Breast epithelium (tissue), 4 donors: ENCODE measurements at regions not wholly inside any gene's neighbourhood (a gene's known extent, or its start where the extent isn't known, plus 50 kb on each side); places are given as distances from the start of the nearest gene placed in this dataset.

Experiments
- DNase-seq, 2 donors: peaks; one replicate each; pipeline ENCODE4 v3.0.0-alpha.2; 2019; ENCODE audit warnings: low spot score in 2 of 2
- H3K27ac ChIP-seq, 2 donors: fragments of 200-600 bp; sonication (generic) in 1 of 2; one replicate each; pipeline ENCODE4 v1.5.1; 2016 to 2019; ENCODE audit warnings: mild to moderate bottlenecking in 1 of 2
- H3K27me3 ChIP-seq, 2 donors: fragments of 200-600 bp; sonication (generic) in 1 of 2; one replicate each; pipeline versions ENCODE4 v1.5.1 to v1.6.0; 2017 to 2019; ENCODE audit warnings: control low read depth in 1 of 2, mild to moderate bottlenecking in 1 of 2
- H3K36me3 ChIP-seq: fragments of 200-600 bp; one replicate; pipeline ENCODE4 v1.5.1; 2019
- H3K4me1 ChIP-seq, 2 donors: fragments of 200-600 bp; sonication (generic); one replicate each; pipeline ENCODE4 v1.5.1; 2016 to 2019; ENCODE audit warnings: control low read depth in 1 of 2
- H3K4me3 ChIP-seq, 3 donors: fragments of 200-600 bp; sonication (generic); 1 replicate in 2 of 3; 2 replicates in 1 of 3; pipeline ENCODE4 v1.5.1; 2016 to 2019; ENCODE audit warnings: mild to moderate bottlenecking in 3 of 3, moderate library complexity in 2 of 3
- H3K9me3 ChIP-seq, 2 donors: fragments of 200-600 bp; sonication (generic) in 1 of 2; one replicate each; pipeline ENCODE4 v1.5.1; 2016 to 2019; ENCODE audit warnings: control low read depth in 1 of 2
- POLR2A ChIP-seq: fragments of 450-650 bp; IDR thresholded peaks from one replicate; pipeline ENCODE4 v1.6.1; 2016; ENCODE audit warnings: antibody characterized with exemption, mild to moderate bottlenecking, moderate library complexity
- POLR2AphosphoS5 ChIP-seq, 3 donors: sonication (generic); formaldehyde crosslinking; IDR thresholded peaks; one replicate each; pipeline ENCODE4 v1.6.1; 2017; ENCODE audit warnings: antibody characterized with exemption in 3 of 3
- intact Hi-C: fragments of 100-400 bp; cut with DNase I; formaldehyde crosslinking; loops from one replicate; pipeline ENCODE4 v1.15.1; 2023; ENCODE audit warnings: low total_unique reads
- TF ChIP-seq, protein P1 (sequence below), 3 donors: fragments of 450-650 bp; IDR thresholded peaks; one replicate each; pipeline ENCODE4 v1.5.1; 2016 to 2017; ENCODE audit warnings: antibody characterized with exemption in 3 of 3, mild to moderate bottlenecking in 3 of 3, moderate library complexity in 3 of 3

- H3K27me3 ChIP-seq, result no peaks in the 10 kb centered on the region
- intact Hi-C loops, result no loop called here
- H3K4me1 ChIP-seq, result no peaks in the 10 kb centered on the region
- no peak overlapping the region for H3K27ac ChIP-seq
- no peak for DNase-seq
- no peak overlapping the region for H3K4me3 ChIP-seq
- no peaks in the 10 kb centered on the region for H3K9me3 ChIP-seq
- H3K36me3 ChIP-seq, result no peaks in the 10 kb centered on the region
- TF ChIP-seq POLR2AphosphoS5 (IDR thresholded peaks at IDR 0.05) (no peak), POLR2A (no peak)
- TF ChIP-seq, protein P1, sequence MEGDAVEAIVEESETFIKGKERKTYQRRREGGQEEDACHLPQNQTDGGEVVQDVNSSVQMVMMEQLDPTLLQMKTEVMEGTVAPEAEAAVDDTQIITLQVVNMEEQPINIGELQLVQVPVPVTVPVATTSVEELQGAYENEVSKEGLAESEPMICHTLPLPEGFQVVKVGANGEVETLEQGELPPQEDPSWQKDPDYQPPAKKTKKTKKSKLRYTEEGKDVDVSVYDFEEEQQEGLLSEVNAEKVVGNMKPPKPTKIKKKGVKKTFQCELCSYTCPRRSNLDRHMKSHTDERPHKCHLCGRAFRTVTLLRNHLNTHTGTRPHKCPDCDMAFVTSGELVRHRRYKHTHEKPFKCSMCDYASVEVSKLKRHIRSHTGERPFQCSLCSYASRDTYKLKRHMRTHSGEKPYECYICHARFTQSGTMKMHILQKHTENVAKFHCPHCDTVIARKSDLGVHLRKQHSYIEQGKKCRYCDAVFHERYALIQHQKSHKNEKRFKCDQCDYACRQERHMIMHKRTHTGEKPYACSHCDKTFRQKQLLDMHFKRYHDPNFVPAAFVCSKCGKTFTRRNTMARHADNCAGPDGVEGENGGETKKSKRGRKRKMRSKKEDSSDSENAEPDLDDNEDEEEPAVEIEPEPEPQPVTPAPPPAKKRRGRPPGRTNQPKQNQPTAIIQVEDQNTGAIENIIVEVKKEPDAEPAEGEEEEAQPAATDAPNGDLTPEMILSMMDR (IDR thresholded peaks at IDR 0.05), result no peak
These were observed 2225.9 kb upstream of the C9orf72 start for GRCh38 chr9:29799227-29799626.

DNA sequence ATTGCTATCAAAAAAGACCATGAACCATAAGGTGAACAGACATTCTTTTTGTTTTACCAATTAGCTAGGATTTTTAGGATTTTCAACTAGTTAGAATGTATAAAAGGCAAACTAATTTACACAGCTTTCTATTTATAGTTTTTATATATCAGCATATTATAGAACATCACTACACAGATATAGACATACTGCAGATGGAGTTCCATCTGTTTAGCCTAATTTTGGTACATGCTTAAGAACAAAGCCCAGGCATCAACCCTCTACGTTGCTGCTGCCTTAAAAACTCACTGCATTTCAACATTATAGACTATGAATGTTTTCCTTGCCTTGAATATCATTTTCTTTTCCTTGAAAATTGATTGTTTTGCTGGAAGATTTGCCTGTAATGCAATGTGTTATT is 2227.5 kb upstream of the C9orf72 start:
- no peak for TF ChIP-seq POLR2A
- TF ChIP-seq, protein P1 (IDR thresholded peaks at IDR 0.05), result no peak
- no peak for TF ChIP-seq POLR2AphosphoS5 (IDR thresholded peaks at IDR 0.05)
- no peak overlapping the region for H3K27ac ChIP-seq
- no peak overlapping the region for H3K4me3 ChIP-seq
- H3K27me3 ChIP-seq, result no peaks in the 10 kb centered on the region
- no peak for DNase-seq
- intact Hi-C loops, result no loop called here
- no peaks in the 10 kb centered on the region for H3K4me1 ChIP-seq
- H3K36me3 ChIP-seq, result no peaks in the 10 kb centered on the region
- no peaks in the 10 kb centered on the region for H3K9me3 ChIP-seq

DNA sequence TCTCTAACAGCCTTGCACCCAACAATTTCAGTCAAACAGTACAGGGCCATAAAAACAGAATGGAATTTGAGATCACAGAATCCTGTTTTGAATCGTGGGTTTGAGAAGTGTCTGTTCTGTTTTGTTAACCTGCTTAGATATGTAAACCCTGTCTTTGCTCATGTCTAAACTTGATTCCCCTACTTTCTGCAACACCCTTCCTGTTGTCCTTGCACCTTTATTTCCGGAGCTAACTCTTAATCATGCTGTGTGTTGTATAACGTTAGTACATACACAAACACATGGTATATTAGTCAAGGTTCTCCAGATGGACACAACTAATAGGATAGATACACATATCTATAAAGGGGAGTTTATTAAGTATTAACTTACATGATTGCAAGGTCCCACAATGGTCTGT is 2229.2 kb upstream of the C9orf72 start:
- intact Hi-C loops, result no loop called here
- Histone ChIP-seq H3K27me3 (no peaks in the 10 kb centered on the region), H3K27ac (no peak overlapping the region), H3K4me3 (no peak overlapping the region), H3K9me3 (no peaks in the 10 kb centered on the region), H3K4me1 (no peaks in the 10 kb centered on the region), H3K36me3 (no peaks in the 10 kb centered on the region)
- DNase-seq, result no peak
- TF ChIP-seq POLR2AphosphoS5 (IDR thresholded peaks at IDR 0.05) (no peak), POLR2A (no peak)
- TF ChIP-seq, protein P1 (IDR thresholded peaks at IDR 0.05), result no peak

GRCh38 chr9:29806937-29807618 is 2233.8 kb upstream of the C9orf72 start:
- H3K4me3 ChIP-seq, result no peak overlapping the region
- H3K36me3 ChIP-seq, result no peaks in the 10 kb centered on the region
- no peaks in the 10 kb centered on the region for H3K4me1 ChIP-seq
- H3K27me3 ChIP-seq, result no peaks in the 10 kb centered on the region
- TF ChIP-seq POLR2A (no peak), POLR2AphosphoS5 (IDR thresholded peaks at IDR 0.05) (no peak)
- TF ChIP-seq, protein P1 (IDR thresholded peaks at IDR 0.05), result no peak
- DNase-seq, result no peak
- intact Hi-C loops, result no loop called here
- H3K9me3 ChIP-seq, result peaks cover 0 to 9% of the 10 kb centered on the region in 2 donors
- no peak overlapping the region for H3K27ac ChIP-seq

GRCh38 chr9:29816954-29817703 is 2243.8 kb upstream of the C9orf72 start:
- no peak for DNase-seq
- no peaks in the 10 kb centered on the region for H3K36me3 ChIP-seq
- TF ChIP-seq, protein P1 (IDR thresholded peaks at IDR 0.05), result no peak
- TF ChIP-seq POLR2A (no peak), POLR2AphosphoS5 (IDR thresholded peaks at IDR 0.05) (no peak)
- H3K4me3 ChIP-seq, result no peak overlapping the region
- no peak overlapping the region for H3K27ac ChIP-seq
- H3K9me3 ChIP-seq, result peaks cover 4 to 23% of the 10 kb centered on the region in 2 donors
- H3K27me3 ChIP-seq, result no peaks in the 10 kb centered on the region
- intact Hi-C loops, result no loop called here
- H3K4me1 ChIP-seq, result no peaks in the 10 kb centered on the region
